WTC11 (cell line): ENCODE measurements at regions not wholly inside any gene's neighbourhood (a gene's known extent, or its start where the extent isn't known, plus 50 kb on each side); places are given as distances from the start of the nearest gene placed in this dataset.

Source experiments
- ATAC-seq: fragments of 200-7000 bp; cut with Tn5 transposase; 2 replicates; pipeline ENCODE4 v1.10.0; 2021; ENCODE audit warnings: mild to moderate bottlenecking, moderate library complexity
- CTCF ChIA-PET: fragments of 300-600 bp; sonication (Branson Sonifier 250); formaldehyde crosslinking; loops from one replicate; lab custom pipeline; 2021; ENCODE audit warnings: antibody characterized with exemption; lab: Charles Lee
- POLR2A ChIA-PET: fragments of 350-600 bp; sonication (Branson Sonifier 250); formaldehyde crosslinking; loops from one replicate; lab custom pipeline; 2021; ENCODE audit warnings: antibody characterized with exemption; lab: Charles Lee
- DNase-seq: peaks from one replicate; pipeline ENCODE4 v3.0.0; 2021; ENCODE audit warnings: low spot score
- H3K27ac Mint-ChIP-seq: 2 replicates; pipeline ENCODE4 v1.8.0; 2021; ENCODE audit warnings: mixed read lengths
- H3K27me3 Mint-ChIP-seq: 2 replicates; pipeline ENCODE4 v1.8.0; 2021; ENCODE audit warnings: low read depth, mild to moderate bottlenecking, moderate library complexity, mixed read lengths
- H3K36me3 Mint-ChIP-seq: 2 replicates; pipeline ENCODE4 v1.8.0; 2021; ENCODE audit warnings: mixed read lengths
- H3K4me1 Mint-ChIP-seq: 2 replicates; pipeline ENCODE4 v1.8.0; 2022; ENCODE audit warnings: mixed read lengths
- H3K4me3 Mint-ChIP-seq: 2 replicates; pipeline ENCODE4 v1.8.0; 2021; ENCODE audit warnings: mild to moderate bottlenecking, moderate library complexity, mixed read lengths
- H3K9me3 Mint-ChIP-seq: 2 replicates; pipeline ENCODE4 v1.8.0; 2021; ENCODE audit warnings: mixed read lengths
- AFF4 ChIP-seq: sonication (generic); formaldehyde crosslinking; IDR thresholded peaks from 2 replicates; pipeline ENCODE4 v1.8.1; 2023; ENCODE audit warnings: mild to moderate bottlenecking, missing genetic modification reagents, borderline replicate concordance
- ATF1 ChIP-seq: sonication (generic); formaldehyde crosslinking; IDR thresholded peaks from 2 replicates; pipeline ENCODE4 v1.8.1; 2023; ENCODE audit warnings: mild to moderate bottlenecking, moderate library complexity, missing genetic modification reagents
- CBFB ChIP-seq: sonication (generic); formaldehyde crosslinking; IDR thresholded peaks from 2 replicates; pipeline ENCODE4 v1.8.1; 2022; ENCODE audit warnings: mild to moderate bottlenecking, low read depth, missing genetic modification reagents
- E2F5 ChIP-seq: sonication (generic); formaldehyde crosslinking; IDR thresholded peaks from 2 replicates; pipeline ENCODE4 v1.8.1; 2022; ENCODE audit warnings: mild to moderate bottlenecking, moderate library complexity, missing genetic modification reagents
- FOXP4 ChIP-seq: sonication (generic); formaldehyde crosslinking; IDR thresholded peaks from 2 replicates; pipeline ENCODE4 v1.8.0; 2022; ENCODE audit warnings: mild to moderate bottlenecking, missing genetic modification reagents
- GABPB1 ChIP-seq: sonication (generic); formaldehyde crosslinking; IDR thresholded peaks from 2 replicates; pipeline ENCODE4 v1.8.1; 2023; ENCODE audit warnings: mild to moderate bottlenecking, missing genetic modification reagents
- GRHL2 ChIP-seq: fragments of 250-450 bp; sonication (Bioruptor Pico); IDR thresholded peaks from 2 replicates; pipeline ENCODE4 v1.8.0; 2022; ENCODE audit warnings: mild to moderate bottlenecking, moderate library complexity; ENCODE audit not compliant: insufficient replicate concordance, severe bottlenecking
- GTF2I ChIP-seq: fragments of 250-450 bp; sonication (Bioruptor Pico); conservative IDR thresholded peaks from 2 replicates; pipeline ENCODE4 v1.4.0; 2021; ENCODE audit warnings: mild to moderate bottlenecking
- IRF1 ChIP-seq: sonication (generic); formaldehyde crosslinking; IDR thresholded peaks from 2 replicates; pipeline ENCODE4 v1.8.0; 2023; ENCODE audit warnings: missing genetic modification reagents
- NR1H2 ChIP-seq: sonication (generic); formaldehyde crosslinking; IDR thresholded peaks from 2 replicates; pipeline ENCODE4 v1.9.0; 2021; ENCODE audit warnings: mild to moderate bottlenecking, moderate library complexity, missing genetic modification reagents
- PRDM15 ChIP-seq: sonication (generic); formaldehyde crosslinking; IDR thresholded peaks from 2 replicates; pipeline ENCODE4 v1.8.0; 2022; ENCODE audit warnings: missing genetic modification reagents
- RORB ChIP-seq: fragments of 250-450 bp; sonication (Bioruptor Pico); IDR thresholded peaks from 2 replicates; pipeline ENCODE4 v1.9.0; 2021; ENCODE audit warnings: mild to moderate bottlenecking
- SMAD3 ChIP-seq: sonication (generic); formaldehyde crosslinking; IDR thresholded peaks from 2 replicates; pipeline ENCODE4 v1.8.0; 2022; ENCODE audit warnings: missing genetic modification reagents, mild to moderate bottlenecking, borderline replicate concordance
- SOX15 ChIP-seq: fragments of 250-450 bp; sonication (Bioruptor Pico); IDR thresholded peaks from 2 replicates; pipeline ENCODE4 v1.9.0; 2021; ENCODE audit warnings: mild to moderate bottlenecking
- TEAD1 ChIP-seq: sonication (generic); formaldehyde crosslinking; IDR thresholded peaks from 2 replicates; pipeline ENCODE4 v1.8.0; 2022; ENCODE audit warnings: mild to moderate bottlenecking, missing genetic modification reagents
- USF1 ChIP-seq: sonication (generic); formaldehyde crosslinking; IDR thresholded peaks from 2 replicates; pipeline ENCODE4 v1.8.0; 2022; ENCODE audit warnings: mild to moderate bottlenecking, missing genetic modification reagents

- Mint-ChIP-seq H3K4me3 (no peak overlapping the region), H3K36me3 (no peaks in the 10 kb centered on the region), H3K4me1 (peaks cover 7% of the 10 kb centered on the region), H3K9me3 (no peaks in the 10 kb centered on the region), H3K27me3 (no peaks in the 10 kb centered on the region), H3K27ac (no peak overlapping the region)
- CTCF ChIA-PET, result interaction anchor here (0.5 kb wide), 1 partner anchor 204 kb away, joined by 3 read pairs; no protein-coding TSS in a partner anchor
- POLR2A ChIA-PET, result no interaction called here
- ATAC-seq (no peak), DNase-seq (no peak)
- TF ChIP-seq USF1 (CRISPR knock-in tag), result no peak
- TF ChIP-seq TEAD1, result no peak
- TF ChIP-seq GTF2I, result no peak
- no peak for TF ChIP-seq RORB (CRISPR knock-in tag)
- no peak for TF ChIP-seq SMAD3 (CRISPR knock-in tag)
- TF ChIP-seq NR1H2 (CRISPR knock-in tag), result no peak
- no peak for TF ChIP-seq GABPB1
- TF ChIP-seq GRHL2 (CRISPR knock-in tag), result no peak
- no peak for TF ChIP-seq CBFB
- TF ChIP-seq E2F5 (CRISPR knock-in tag), result no peak
- TF ChIP-seq PRDM15, result no peak
- no peak for TF ChIP-seq FOXP4
- no peak for TF ChIP-seq ATF1
- TF ChIP-seq AFF4 (CRISPR knock-in tag), result no peak
- no peak for TF ChIP-seq SOX15 (CRISPR knock-in tag)
- no peak for TF ChIP-seq IRF1
These were observed 120.3 kb upstream of the SULT1C3 start for GRCh38 chr2:108119492-108119891.
